HepG2 (cell line): ENCODE measurements at regions not wholly inside any gene's neighbourhood (a gene's known extent, or its start where the extent isn't known, plus 50 kb on each side); places are given as distances from the start of the nearest gene placed in this dataset.

Experiments used
- ZNF138 ChIP-seq: sonication (generic); formaldehyde crosslinking; IDR thresholded peaks from 2 replicates; pipeline ENCODE4 v1.5.0; 2020; ENCODE audit warnings: mild to moderate bottlenecking, low read depth, missing genetic modification reagents
- ZNF788 ChIP-seq: sonication (generic); formaldehyde crosslinking; IDR thresholded peaks from 2 replicates; pipeline ENCODE4 v1.5.0; 2020; ENCODE audit warnings: mild to moderate bottlenecking, missing genetic modification reagents, borderline replicate concordance
- TF ChIP-seq, protein P1 (sequence below), 2 experiments: fragments of 450-650 bp in 1 of 2; sonication (generic) in 1 of 2; formaldehyde crosslinking; IDR thresholded peaks; 2 replicates each; pipeline versions ENCODE4 v1.5.0 to v1.8.0; 2020 to 2022; ENCODE audit warnings: mild to moderate bottlenecking in 1 of 2, missing genetic modification reagents in 1 of 2

DNA sequence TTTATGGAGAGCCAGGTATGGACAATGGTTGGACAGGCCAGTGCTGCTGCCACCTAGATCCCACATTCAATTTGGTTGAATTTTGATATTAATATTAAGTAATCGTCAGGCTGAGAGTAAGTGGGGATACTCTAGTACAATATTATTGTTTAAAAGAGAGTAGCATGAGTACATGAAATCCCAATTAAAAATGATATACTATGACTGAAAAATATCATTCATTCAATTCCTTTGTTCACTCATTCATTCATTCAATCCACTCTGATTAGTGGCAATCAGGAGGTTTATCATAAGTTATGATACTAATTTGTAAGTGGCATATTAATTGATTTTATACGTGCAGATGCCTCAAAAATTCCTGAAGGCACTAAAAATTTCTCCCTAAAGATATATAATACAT, 224.2 kb downstream of the DMRT2 start:
- TF ChIP-seq ZNF788 (no peak), ZNF138 (CRISPR knock-in tag) (no peak)
- TF ChIP-seq, protein P1, sequence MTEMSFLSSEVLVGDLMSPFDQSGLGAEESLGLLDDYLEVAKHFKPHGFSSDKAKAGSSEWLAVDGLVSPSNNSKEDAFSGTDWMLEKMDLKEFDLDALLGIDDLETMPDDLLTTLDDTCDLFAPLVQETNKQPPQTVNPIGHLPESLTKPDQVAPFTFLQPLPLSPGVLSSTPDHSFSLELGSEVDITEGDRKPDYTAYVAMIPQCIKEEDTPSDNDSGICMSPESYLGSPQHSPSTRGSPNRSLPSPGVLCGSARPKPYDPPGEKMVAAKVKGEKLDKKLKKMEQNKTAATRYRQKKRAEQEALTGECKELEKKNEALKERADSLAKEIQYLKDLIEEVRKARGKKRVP (CRISPR knock-in tag; IDR thresholded peaks at IDR 0.05), result no peak
